Coronary artery (tissue), 2 donors: ENCODE measurements at regions not wholly inside any gene's neighbourhood (a gene's known extent, or its start where the extent isn't known, plus 50 kb on each side); places are given as distances from the start of the nearest gene placed in this dataset.

Source experiments
- DNase-seq: peaks from one replicate; pipeline ENCODE4 v3.0.0-alpha.2; 2017; ENCODE audit warnings: low spot score
- H3K27ac ChIP-seq, 2 donors: fragments of 200-600 bp; sonication (generic); one replicate each; pipeline ENCODE4 v1.5.1; 2016 to 2019
- H3K4me3 ChIP-seq: fragments of 200-600 bp; sonication (generic); 2 replicates; pipeline ENCODE4 v1.5.1; 2016; ENCODE audit warnings: mild to moderate bottlenecking, moderate library complexity
- TF ChIP-seq, protein P1 (sequence below): fragments of 200-600 bp; sonication (generic); IDR thresholded peaks from one replicate; pipeline ENCODE4 v1.5.1; 2019; ENCODE audit warnings: antibody characterized with exemption

DNA sequence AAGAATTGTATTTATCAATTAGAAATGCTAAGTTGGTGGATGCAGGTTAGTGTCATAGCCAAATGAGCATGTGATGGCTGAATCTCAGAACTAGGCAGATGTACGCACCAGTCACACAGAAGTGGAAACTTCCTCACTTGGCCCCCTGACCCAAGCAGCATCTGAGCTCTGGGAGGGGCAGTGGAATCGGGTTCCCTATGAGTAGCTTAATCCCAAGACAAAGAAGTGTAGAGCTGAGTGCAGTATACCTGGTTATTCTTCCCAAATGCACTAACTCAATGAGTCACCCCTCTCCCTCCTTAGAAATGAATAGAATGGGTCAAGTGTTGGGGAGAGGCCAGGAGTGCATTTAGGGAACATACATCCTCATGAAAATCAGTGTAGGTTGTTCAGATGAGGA is 224.6 kb downstream of the FAT3 start:
- no peak overlapping the region for H3K27ac ChIP-seq
- TF ChIP-seq, protein P1, sequence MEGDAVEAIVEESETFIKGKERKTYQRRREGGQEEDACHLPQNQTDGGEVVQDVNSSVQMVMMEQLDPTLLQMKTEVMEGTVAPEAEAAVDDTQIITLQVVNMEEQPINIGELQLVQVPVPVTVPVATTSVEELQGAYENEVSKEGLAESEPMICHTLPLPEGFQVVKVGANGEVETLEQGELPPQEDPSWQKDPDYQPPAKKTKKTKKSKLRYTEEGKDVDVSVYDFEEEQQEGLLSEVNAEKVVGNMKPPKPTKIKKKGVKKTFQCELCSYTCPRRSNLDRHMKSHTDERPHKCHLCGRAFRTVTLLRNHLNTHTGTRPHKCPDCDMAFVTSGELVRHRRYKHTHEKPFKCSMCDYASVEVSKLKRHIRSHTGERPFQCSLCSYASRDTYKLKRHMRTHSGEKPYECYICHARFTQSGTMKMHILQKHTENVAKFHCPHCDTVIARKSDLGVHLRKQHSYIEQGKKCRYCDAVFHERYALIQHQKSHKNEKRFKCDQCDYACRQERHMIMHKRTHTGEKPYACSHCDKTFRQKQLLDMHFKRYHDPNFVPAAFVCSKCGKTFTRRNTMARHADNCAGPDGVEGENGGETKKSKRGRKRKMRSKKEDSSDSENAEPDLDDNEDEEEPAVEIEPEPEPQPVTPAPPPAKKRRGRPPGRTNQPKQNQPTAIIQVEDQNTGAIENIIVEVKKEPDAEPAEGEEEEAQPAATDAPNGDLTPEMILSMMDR = no peak
- no peak for DNase-seq
- H3K4me3 ChIP-seq = no peak overlapping the region

DNA sequence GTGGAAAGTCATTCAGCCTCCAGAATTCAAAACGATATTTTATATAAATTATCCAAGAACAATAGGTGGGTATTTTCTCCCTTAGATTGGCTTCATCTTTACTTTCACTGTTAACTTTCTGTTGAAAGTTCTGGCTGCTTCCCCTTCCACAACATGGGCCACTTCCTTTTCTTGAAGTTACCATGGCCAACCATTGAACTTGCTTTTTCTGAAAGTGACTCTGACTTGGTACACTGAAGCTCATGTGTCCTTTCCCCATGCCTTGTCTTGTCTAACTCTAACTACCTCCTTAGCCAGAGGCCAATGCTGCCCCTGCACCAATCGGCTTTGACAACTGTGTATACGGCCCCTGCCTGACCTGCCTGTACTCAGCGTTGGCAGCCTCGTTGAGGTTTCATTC is 225.2 kb downstream of the FAT3 start:
- TF ChIP-seq, protein P1 = no peak
- no peak for DNase-seq
- no peak overlapping the region for H3K27ac ChIP-seq
- H3K4me3 ChIP-seq = no peak overlapping the region

DNA sequence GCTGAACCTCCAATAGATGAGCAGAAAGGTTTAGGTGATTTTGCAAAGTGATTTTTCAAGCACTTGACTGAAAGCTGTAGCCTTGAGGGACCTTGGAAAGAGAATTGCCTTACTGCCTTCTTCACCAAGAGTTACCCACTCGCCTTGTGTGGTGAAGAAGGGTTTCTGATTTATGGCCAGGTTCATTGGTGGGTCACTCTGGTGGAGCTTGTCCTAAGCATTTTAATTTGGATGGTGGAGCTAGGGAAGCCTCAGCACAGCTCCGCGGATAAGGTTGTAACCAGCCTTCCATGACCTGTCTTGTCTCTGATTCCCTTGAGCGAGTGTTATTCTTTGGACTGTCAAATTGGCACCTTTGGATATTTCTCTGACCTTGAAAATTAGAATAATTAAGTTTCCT is 226.4 kb downstream of the FAT3 start:
- TF ChIP-seq, protein P1 = no peak
- Histone ChIP-seq H3K27ac (no peak overlapping the region), H3K4me3 (no peak overlapping the region)
- DNase-seq = no peak

DNA sequence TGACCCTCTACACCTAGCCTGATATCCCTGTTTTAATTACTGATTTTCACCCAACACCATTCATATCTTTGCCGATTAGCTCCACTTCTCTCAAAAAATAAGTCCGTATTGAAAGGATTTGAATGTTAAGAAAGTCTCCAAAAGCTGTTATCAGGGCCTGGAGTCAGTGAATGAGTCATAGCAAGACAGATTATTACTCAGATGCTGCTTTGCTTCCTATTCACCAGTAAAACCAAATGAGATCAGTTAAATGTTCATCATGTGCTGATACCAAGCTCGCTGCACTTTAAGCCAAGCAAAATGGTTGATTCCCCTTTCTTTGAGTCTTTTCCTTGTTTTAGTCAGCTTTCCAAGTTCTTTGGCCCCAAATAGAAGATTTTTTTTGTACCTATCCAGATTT is 228.4 kb downstream of the FAT3 start:
- TF ChIP-seq, protein P1 = no peak
- H3K4me3 ChIP-seq = no peak overlapping the region
- DNase-seq = no peak
- H3K27ac ChIP-seq = no peak overlapping the region

DNA sequence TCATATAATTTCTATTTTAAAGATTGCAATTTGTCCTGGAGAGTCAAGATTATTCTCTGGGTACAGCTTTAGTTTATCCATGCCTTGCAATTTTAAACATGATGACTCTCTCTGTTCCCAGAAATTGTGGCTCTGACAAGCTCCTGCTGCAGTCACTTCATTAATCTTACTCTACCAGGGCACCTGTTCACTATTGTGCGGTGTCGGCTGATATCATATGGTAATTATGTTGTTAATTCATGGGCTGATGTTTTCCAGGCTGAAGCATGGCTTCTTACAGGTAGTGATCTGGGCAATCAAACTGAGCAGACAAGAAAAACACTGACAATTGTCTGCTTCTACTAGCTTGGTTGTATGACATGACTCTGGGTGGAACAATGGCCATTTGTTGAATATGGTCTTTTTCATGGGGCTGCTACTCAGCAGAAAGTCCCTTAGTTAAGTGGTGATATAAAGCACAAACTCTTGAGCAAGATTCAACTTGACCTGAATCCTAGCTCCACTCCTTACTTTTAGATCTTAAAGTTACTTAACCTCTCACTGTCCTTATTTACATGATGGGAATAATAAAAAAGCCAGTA is 230.7 kb downstream of the FAT3 start:
- no peak for DNase-seq
- Histone ChIP-seq H3K27ac (no peak overlapping the region), H3K4me3 (no peak overlapping the region)
- TF ChIP-seq, protein P1 = no peak

DNA sequence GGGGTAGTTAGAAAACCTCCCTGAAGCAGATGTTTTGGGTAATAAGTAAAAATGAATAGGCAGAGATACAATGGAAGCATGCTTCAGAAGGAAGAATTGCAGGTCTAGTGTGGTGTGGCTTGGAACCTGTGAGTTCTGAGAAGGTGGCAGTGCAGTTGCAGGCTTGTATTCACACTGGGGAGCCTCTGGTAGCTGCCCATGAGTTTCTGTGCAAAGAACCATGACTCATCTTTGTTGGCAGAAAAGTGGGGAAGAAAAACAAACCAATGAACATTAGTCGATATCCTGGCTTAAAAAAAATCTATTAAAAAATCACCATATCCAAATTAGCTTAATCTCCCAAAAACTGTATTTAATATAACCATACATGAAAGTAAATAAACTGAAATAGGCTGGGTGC is 232.6 kb downstream of the FAT3 start:
- DNase-seq = no peak
- TF ChIP-seq, protein P1 = no peak
- Histone ChIP-seq H3K4me3 (no peak overlapping the region), H3K27ac (no peak overlapping the region)

DNA sequence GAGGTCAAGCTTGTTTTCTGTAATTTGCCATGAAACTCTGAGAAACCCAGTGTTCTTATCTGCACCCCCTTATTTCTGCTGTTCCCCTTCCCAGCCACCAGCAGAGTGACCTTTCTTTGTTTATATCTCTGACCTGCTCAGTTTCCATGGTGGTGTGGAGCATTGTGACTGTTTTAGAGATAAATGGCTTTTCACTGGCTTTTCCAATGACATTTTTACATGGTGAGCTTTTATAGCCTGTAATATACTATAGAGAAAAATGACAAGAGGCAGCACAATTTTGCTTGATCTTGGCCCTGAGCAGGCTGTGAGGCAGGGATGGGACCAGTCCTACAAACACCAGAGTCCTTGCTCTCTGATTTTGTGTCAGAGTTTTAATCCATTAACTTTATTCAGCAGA is 233.9 kb downstream of the FAT3 start:
- H3K4me3 ChIP-seq = no peak overlapping the region
- no peak for DNase-seq
- no peak overlapping the region for H3K27ac ChIP-seq
- TF ChIP-seq, protein P1 = no peak
